ENCODE measurements at regions not wholly inside any gene's neighbourhood (a gene's known extent, or its start where the extent isn't known, plus 50 kb on each side); places are given as distances from the start of the nearest gene placed in this dataset.
"Not testable (repeated sequence)": the region's sequence is repeated elsewhere in the genome, so short reads cannot be mapped to it uniquely, and the experiment has no call there.

- no peak for DNase-seq (ENCODE audit: low spot score)
Observed at GRCh38 chr2:125713533-125713932, 942.4 kb upstream of the GYPC start.

- no peak for DNase-seq (ENCODE audit: low spot score)
Observed at GRCh38 chr2:125721072-125721721, 934.8 kb upstream of the GYPC start.

- no peak for DNase-seq (ENCODE audit: low spot score)
Observed at GRCh38 chr2:125730921-125731320, 925.0 kb upstream of the GYPC start.

GRCh38 chr2:125736306-125736705 is 919.7 kb upstream of the GYPC start:
- no peak for DNase-seq (ENCODE audit: low spot score)

GRCh38 chr2:125745514-125745913 is 910.4 kb upstream of the GYPC start:
- no peak for DNase-seq (ENCODE audit: low spot score)

- DNase-seq (ENCODE audit: low spot score): no peak
Observed at GRCh38 chr2:125746321-125747164, 909.4 kb upstream of the GYPC start.

- DNase-seq (ENCODE audit: low spot score): no peak
Observed at GRCh38 chr2:125747165-125747425, 908.9 kb upstream of the GYPC start.

GRCh38 chr2:125756431-125756830 is 899.5 kb upstream of the GYPC start:
- DNase-seq (ENCODE audit: low spot score): no peak

GRCh38 chr2:125796784-125797183 is 859.2 kb upstream of the GYPC start:
- DNase-seq (ENCODE audit: low spot score): no peak

- DNase-seq (ENCODE audit: low spot score): no peak
Observed at GRCh38 chr2:125797192-125797591, 858.8 kb upstream of the GYPC start.

GRCh38 chr2:125822746-125823145 is 833.2 kb upstream of the GYPC start:
- no peak for DNase-seq (ENCODE audit: low spot score)

- not testable (repeated sequence) for DNase-seq (ENCODE audit: low spot score)
Observed at GRCh38 chr2:125825781-125826180, 830.2 kb upstream of the GYPC start.

GRCh38 chr2:125837128-125837527 is 818.8 kb upstream of the GYPC start:
- DNase-seq (ENCODE audit: low spot score): no peak

GRCh38 chr2:125837611-125838010 is 818.3 kb upstream of the GYPC start:
- DNase-seq (ENCODE audit: low spot score): no peak

- no peak for DNase-seq (ENCODE audit: low spot score)
Observed at GRCh38 chr2:125839945-125840344, 816.0 kb upstream of the GYPC start.

- DNase-seq (ENCODE audit: low spot score): no peak
Observed at GRCh38 chr2:125842041-125842440, 813.9 kb upstream of the GYPC start.

GRCh38 chr2:125850541-125850940 is 805.4 kb upstream of the GYPC start:
- no peak for DNase-seq (ENCODE audit: low spot score)

GRCh38 chr2:125852364-125852763 is 803.6 kb upstream of the GYPC start:
- no peak for DNase-seq (ENCODE audit: low spot score)

GRCh38 chr2:125853626-125854025 is 802.3 kb upstream of the GYPC start:
- no peak for DNase-seq (ENCODE audit: low spot score)

GRCh38 chr2:125855204-125855603 is 800.8 kb upstream of the GYPC start:
- DNase-seq (ENCODE audit: low spot score): no peak

GRCh38 chr2:125857971-125858794 is 797.8 kb upstream of the GYPC start:
- no peak for DNase-seq (ENCODE audit: low spot score)

GRCh38 chr2:125861461-125861860 is 794.5 kb upstream of the GYPC start:
- no peak for DNase-seq (ENCODE audit: low spot score)

- no peak for DNase-seq (ENCODE audit: low spot score)
Observed at GRCh38 chr2:125867908-125868307, 788.0 kb upstream of the GYPC start.

All from CD4-positive, alpha-beta T cell treated with Interleukin-6 at 100 ng/mL for 8 hours (primary cell).